HEK293T (cell line): ENCODE measurements at regions not wholly inside any gene's neighbourhood (a gene's known extent, or its start where the extent isn't known, plus 50 kb on each side); places are given as distances from the start of the nearest gene placed in this dataset.

ENCODE experiments used
- FOXA1 ChIP-seq: fragments of 450-650 bp; IDR thresholded peaks from 2 replicates; pipeline ENCODE4 v1.6.1; 2016; ENCODE audit warnings: mild to moderate bottlenecking
- SP1 ChIP-seq: fragments of 450-650 bp; IDR thresholded peaks from 2 replicates; pipeline ENCODE4 v1.6.1; 2017

DNA sequence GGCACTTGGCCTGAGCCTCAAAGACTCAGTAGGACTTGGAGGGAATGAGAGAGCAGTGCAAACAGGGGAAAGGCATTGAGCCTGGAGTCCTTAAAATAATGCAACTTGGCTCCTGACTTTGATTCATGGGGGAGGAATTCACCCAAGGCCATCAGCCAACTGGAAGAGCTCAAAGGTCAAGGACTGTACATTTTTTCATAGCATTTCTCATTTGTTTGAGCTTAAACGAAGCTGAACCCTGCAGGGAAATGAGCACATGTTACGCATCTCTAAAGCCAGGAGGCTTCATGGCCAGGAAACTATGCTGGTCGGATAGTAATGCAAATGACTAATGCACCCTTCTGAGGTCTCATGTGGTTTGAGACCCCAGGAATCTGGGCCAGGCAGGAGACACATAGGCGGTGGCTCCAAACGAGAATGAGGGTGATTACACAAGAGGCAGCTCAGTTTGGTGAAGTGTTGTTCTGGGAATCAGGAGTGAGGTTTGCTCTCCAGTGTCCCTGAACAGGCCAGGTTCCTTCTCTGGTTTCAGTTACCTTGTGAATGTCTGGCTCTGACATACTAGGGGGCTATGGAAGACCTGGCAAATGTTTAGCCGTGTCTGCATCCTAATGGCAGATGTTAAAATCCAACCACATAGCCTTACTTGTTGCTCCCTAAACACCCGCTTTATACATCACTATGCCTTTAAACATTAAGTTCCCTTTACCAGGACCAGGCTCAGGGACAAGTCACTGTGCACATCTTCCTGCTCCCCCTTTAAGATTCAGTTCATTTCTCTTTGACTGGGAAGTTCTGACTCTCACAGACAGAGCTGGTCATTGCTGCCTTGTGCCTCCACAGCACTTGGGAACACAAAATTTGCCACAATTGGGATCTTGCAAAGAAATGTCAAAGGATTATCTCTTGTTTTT, 503.9 kb upstream of the USP24 start:
- TF ChIP-seq SP1: no peak
- no peak for TF ChIP-seq FOXA1
